Trophoblast cell (in vitro differentiated cells and primary cell): ENCODE measurements at regions not wholly inside any gene's neighbourhood (a gene's known extent, or its start where the extent isn't known, plus 50 kb on each side); places are given as distances from the start of the nearest gene placed in this dataset.

Source experiments
- DNase-seq, 2 donors: peaks; one replicate each; pipeline ENCODE4 v3.0.0-alpha.2; 2016
- H2AFZ ChIP-seq: 2 replicates; pipeline ENCODE4 v1.6.1; 2013; ENCODE audit warnings: low read length, moderate library complexity, mild to moderate bottlenecking; ENCODE audit not compliant: insufficient read depth, poor library complexity
- H2AK5ac ChIP-seq: 2 replicates; pipeline ENCODE4 v1.6.1; 2013; ENCODE audit warnings: mild to moderate bottlenecking, low read length
- H2BK120ac ChIP-seq: 2 replicates; pipeline ENCODE4 v1.6.1; 2013; ENCODE audit warnings: low read length, mild to moderate bottlenecking, moderate library complexity; ENCODE audit not compliant: insufficient read depth, poor library complexity
- H2BK12ac ChIP-seq: 2 replicates; pipeline ENCODE4 v1.6.1; 2013; ENCODE audit warnings: mild to moderate bottlenecking, low read length, moderate library complexity
- H2BK5ac ChIP-seq: 2 replicates; pipeline ENCODE4 v1.6.1; 2013; ENCODE audit warnings: low read length, low read depth, moderate library complexity, mild to moderate bottlenecking; ENCODE audit not compliant: poor library complexity
- H3K14ac ChIP-seq: 2 replicates; pipeline ENCODE4 v1.6.1; 2013; ENCODE audit warnings: mild to moderate bottlenecking, low read length
- H3K18ac ChIP-seq: 2 replicates; pipeline ENCODE4 v1.6.1; 2013; ENCODE audit warnings: mild to moderate bottlenecking, low read length
- H3K23ac ChIP-seq: 2 replicates; pipeline ENCODE4 v1.6.1; 2013; ENCODE audit warnings: low read length
- H3K27ac ChIP-seq: 2 replicates; pipeline ENCODE4 v1.5.1; 2013; ENCODE audit warnings: low read depth, mild to moderate bottlenecking, inconsistent platforms, low read length, moderate library complexity
- H3K27me3 ChIP-seq: 2 replicates; pipeline ENCODE4 v1.6.1; 2013; ENCODE audit warnings: inconsistent platforms, mild to moderate bottlenecking, low read length, moderate library complexity; ENCODE audit not compliant: insufficient read depth
- H3K36me3 ChIP-seq, 2 experiments: 1 replicate in 1 of 2; 2 replicates in 1 of 2; pipeline ENCODE4 v1.6.1; 2013; ENCODE audit warnings: low read length in 2 of 2, mild to moderate bottlenecking in 2 of 2, moderate library complexity in 1 of 2; ENCODE audit not compliant: insufficient read depth in 2 of 2, control insufficient read depth in 1 of 2
- H3K4ac ChIP-seq: 2 replicates; pipeline ENCODE4 v1.6.1; 2013; ENCODE audit warnings: low read depth, mild to moderate bottlenecking, low read length, moderate library complexity
- H3K4me1 ChIP-seq, 2 experiments: 1 replicate in 1 of 2; 2 replicates in 1 of 2; pipeline ENCODE4 v1.6.1; 2013; ENCODE audit warnings: low read length in 2 of 2, mild to moderate bottlenecking in 2 of 2, moderate library complexity in 1 of 2; ENCODE audit not compliant: insufficient read depth in 2 of 2, control insufficient read depth in 1 of 2
- H3K4me2 ChIP-seq: 2 replicates; pipeline ENCODE4 v1.6.1; 2013; ENCODE audit warnings: inconsistent platforms, mild to moderate bottlenecking, low read length, moderate library complexity
- H3K4me3 ChIP-seq: 2 replicates; pipeline ENCODE4 v1.5.1; 2013; ENCODE audit warnings: mild to moderate bottlenecking, low read depth, low read length, inconsistent platforms
- H3K79me1 ChIP-seq: one replicate; pipeline ENCODE4 v1.6.1; 2013; ENCODE audit warnings: low read length
- H3K79me2 ChIP-seq: 2 replicates; pipeline ENCODE4 v1.6.1; 2013; ENCODE audit warnings: low read length, mild to moderate bottlenecking; ENCODE audit not compliant: control insufficient read depth, insufficient read depth, poor library complexity
- H3K9ac ChIP-seq: 2 replicates; pipeline ENCODE4 v1.6.1; 2013; ENCODE audit warnings: mild to moderate bottlenecking, low read length
- H3K9me3 ChIP-seq: 2 replicates; pipeline ENCODE4 v1.6.1; 2013; ENCODE audit warnings: low read depth, mild to moderate bottlenecking, control low read depth, inconsistent platforms, low read length; ENCODE audit not compliant: insufficient read depth
- H4K12ac ChIP-seq: 2 replicates; pipeline ENCODE4 v1.6.1; 2013; ENCODE audit warnings: low read depth, mild to moderate bottlenecking, low read length, moderate library complexity
- H4K8ac ChIP-seq: 2 replicates; pipeline ENCODE4 v1.6.1; 2013; ENCODE audit warnings: low read depth, mild to moderate bottlenecking, low read length, moderate library complexity
- H4K91ac ChIP-seq: one replicate; pipeline ENCODE4 v1.6.1; 2013; ENCODE audit warnings: low read depth, mild to moderate bottlenecking, low read length, moderate library complexity
- WGBS: extraction: QIAGEN DNeasy Blood & Tissue Kit; methylation state at CpG from one replicate; pipeline ENCODE4 v1.1.7; 2013; ENCODE audit warnings: missing lambda C conversion rate; ENCODE audit not compliant: insufficient read length, insufficient coverage; ENCODE audit errors: extremely low coverage; 5-methylcytosine and 5-hydroxymethylcytosine counted together

GRCh38 chr5:26535215-26535614 is 503.2 kb downstream of the CDH9 start:
- Histone ChIP-seq H3K36me3 (no peaks in the 10 kb centered on the region), H2AK5ac (no peak overlapping the region), H3K27me3 (no peaks in the 10 kb centered on the region), H2BK120ac (no peak overlapping the region), H3K14ac (no peak overlapping the region), H4K12ac (no peak overlapping the region), H2BK5ac (no peak overlapping the region), H3K4ac (no peak overlapping the region), H3K27ac (no peak overlapping the region), H4K8ac (no peak overlapping the region), H3K9ac (no peak overlapping the region), H3K18ac (no peak overlapping the region), H3K23ac (no peak overlapping the region), H2AFZ (no peak overlapping the region), H2BK12ac (no peak overlapping the region), H3K79me2 (no peaks in the 10 kb centered on the region), H3K9me3 (no peaks in the 10 kb centered on the region), H4K91ac (no peak overlapping the region), H3K4me2 (no peak overlapping the region), H3K4me1 (no peaks in the 10 kb centered on the region), H3K79me1 (no peaks in the 10 kb centered on the region), H3K4me3 (no peak overlapping the region)
- no CpG with 5 or more reads among the region's 3 CpGs for WGBS
- no peak for DNase-seq

DNA sequence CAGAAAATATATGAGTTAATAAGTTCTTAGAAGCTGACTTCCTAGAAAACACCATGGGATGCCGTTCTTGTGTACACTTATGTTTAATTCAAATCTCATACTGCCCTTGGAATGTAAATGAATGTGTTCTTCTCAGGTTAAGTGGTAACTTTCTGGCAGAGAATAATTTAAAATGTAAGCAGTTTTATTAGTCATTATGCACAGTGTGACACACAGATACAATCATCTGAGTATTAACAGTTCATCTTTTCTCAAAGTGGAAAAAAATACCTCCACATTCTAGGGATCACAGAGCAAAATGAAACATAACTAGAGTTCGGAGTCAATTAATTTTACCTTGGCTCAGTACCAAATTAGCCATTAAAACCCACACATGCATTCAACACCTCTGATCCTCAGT is 508.1 kb downstream of the CDH9 start:
- Histone ChIP-seq H3K27me3 (no peaks in the 10 kb centered on the region), H3K18ac (no peak overlapping the region), H3K9ac (no peak overlapping the region), H3K9me3 (no peaks in the 10 kb centered on the region), H3K4me1 (no peaks in the 10 kb centered on the region), H3K27ac (no peak overlapping the region), H4K91ac (no peak overlapping the region), H3K4me2 (no peak overlapping the region), H4K12ac (no peak overlapping the region), H3K4ac (no peak overlapping the region), H3K79me1 (no peaks in the 10 kb centered on the region), H3K14ac (no peak overlapping the region), H4K8ac (no peak overlapping the region), H2BK5ac (no peak overlapping the region), H3K79me2 (no peaks in the 10 kb centered on the region), H3K23ac (no peak overlapping the region), H2AK5ac (no peak overlapping the region), H3K4me3 (no peak overlapping the region), H2BK12ac (no peak overlapping the region), H2AFZ (no peak overlapping the region), H3K36me3 (no peaks in the 10 kb centered on the region), H2BK120ac (no peak overlapping the region)
- no CpG with 5 or more reads among the region's 2 CpGs for WGBS
- DNase-seq, result no peak

DNA sequence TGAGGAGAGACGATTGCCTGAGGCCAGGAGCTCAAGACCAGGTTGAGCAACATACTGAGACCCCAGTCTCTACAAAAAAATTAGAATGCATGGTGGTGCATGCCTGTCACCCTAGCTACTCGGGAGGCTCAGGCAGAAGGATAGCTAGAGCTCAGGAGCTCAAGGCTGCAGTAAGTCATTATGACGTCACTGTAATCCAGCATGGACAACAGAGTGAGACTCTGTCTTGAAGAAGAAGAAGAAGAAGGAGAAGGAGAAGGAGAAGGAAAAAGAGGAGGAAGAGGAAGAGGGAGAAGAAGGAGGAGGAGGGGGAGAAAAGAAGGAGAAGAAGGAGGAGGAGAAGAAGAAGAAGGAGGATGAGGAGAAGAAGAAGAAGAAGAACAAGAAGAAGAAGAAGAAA is 519.1 kb downstream of the CDH9 start:
- Histone ChIP-seq H2AFZ (no peak overlapping the region), H2BK12ac (no peak overlapping the region), H3K23ac (no peak overlapping the region), H3K27me3 (no peaks in the 10 kb centered on the region), H4K8ac (no peak overlapping the region), H3K79me1 (no peaks in the 10 kb centered on the region), H3K18ac (no peak overlapping the region), H3K27ac (no peak overlapping the region), H3K4ac (no peak overlapping the region), H3K9ac (no peak overlapping the region), H2AK5ac (no peak overlapping the region), H3K4me2 (no peak overlapping the region), H3K79me2 (no peaks in the 10 kb centered on the region), H3K14ac (no peak overlapping the region), H2BK5ac (no peak overlapping the region), H2BK120ac (no peak overlapping the region), H4K12ac (no peak overlapping the region), H3K9me3 (no peaks in the 10 kb centered on the region), H3K4me1 (no peaks in the 10 kb centered on the region), H4K91ac (no peak overlapping the region), H3K4me3 (no peak overlapping the region), H3K36me3 (no peaks in the 10 kb centered on the region)
- WGBS, result no CpG with 5 or more reads among the region's 3 CpGs
- DNase-seq, result no peak

GRCh38 chr5:26518065-26518464 is 520.3 kb downstream of the CDH9 start:
- H3K4me3 ChIP-seq, result no peak overlapping the region
- H3K23ac ChIP-seq, result no peak overlapping the region
- no peak overlapping the region for H3K27ac ChIP-seq
- no peak overlapping the region for H2AK5ac ChIP-seq
- H3K79me1 ChIP-seq, result no peaks in the 10 kb centered on the region
- no peak overlapping the region for H3K18ac ChIP-seq
- no peaks in the 10 kb centered on the region for H3K79me2 ChIP-seq
- H2BK5ac ChIP-seq, result no peak overlapping the region
- H4K91ac ChIP-seq, result no peak overlapping the region
- H4K8ac ChIP-seq, result no peak overlapping the region
- no peak overlapping the region for H2AFZ ChIP-seq
- H3K4me1 ChIP-seq, result no peaks in the 10 kb centered on the region
- DNase-seq, result no peak
- no peak overlapping the region for H2BK120ac ChIP-seq
- no peaks in the 10 kb centered on the region for H3K36me3 ChIP-seq
- H3K4ac ChIP-seq, result no peak overlapping the region
- H2BK12ac ChIP-seq, result no peak overlapping the region
- H3K4me2 ChIP-seq, result no peak overlapping the region
- no peaks in the 10 kb centered on the region for H3K27me3 ChIP-seq
- no peak overlapping the region for H3K9ac ChIP-seq
- H4K12ac ChIP-seq, result no peak overlapping the region
- no CpG with 5 or more reads among the region's 5 CpGs for WGBS
- no peaks in the 10 kb centered on the region for H3K9me3 ChIP-seq
- no peak overlapping the region for H3K14ac ChIP-seq
